Panc1 (cell line): ENCODE measurements at regions not wholly inside any gene's neighbourhood (a gene's known extent, or its start where the extent isn't known, plus 50 kb on each side); places are given as distances from the start of the nearest gene placed in this dataset.

ENCODE experiments used
- ATAC-seq: fragments of 200-7000 bp; cut with Tn5 transposase; 2 replicates; pipeline ENCODE4 v1.9.1; 2020; ENCODE audit warnings: mild to moderate bottlenecking, moderate library complexity
- BruUV-seq: library from RNA; stranded (reverse); fragments of 400-500 nt; replicated peaks from 2 replicates; lab custom pipeline; 2021; lab: Mats Ljungman, UMichigan
- CTCF ChIA-PET: fragments of 300-600 bp; sonication (Branson Sonifier 250); formaldehyde crosslinking; loops from one replicate; lab custom pipeline; 2022; ENCODE audit warnings: antibody characterized with exemption; lab: Charles Lee
- POLR2A ChIA-PET: fragments of 300-600 bp; sonication (Branson Sonifier 250); formaldehyde crosslinking; loops from one replicate; lab custom pipeline; 2022; ENCODE audit warnings: antibody characterized with exemption; lab: Charles Lee
- DNase-seq: peaks from one replicate; pipeline ENCODE4 v3.0.0-alpha.2; 2010; ENCODE audit warnings: low read depth, low spot score
- H3K27ac ChIP-seq: 2 replicates; pipeline ENCODE4 v1.5.1; 2011; ENCODE audit warnings: mild to moderate bottlenecking, low read length, inconsistent platforms
- H3K27me3 ChIP-seq: fragments of 200-500 bp; sonication (Bioruptor generic); 2 replicates; pipeline ENCODE4 v1.6.0; 2014; ENCODE audit warnings: low read length, inconsistent platforms; ENCODE audit not compliant: control insufficient read depth, insufficient read depth
- H3K36me3 ChIP-seq: fragments of 200-500 bp; sonication (Bioruptor generic); 2 replicates; pipeline ENCODE4 v1.5.1; 2014; ENCODE audit warnings: inconsistent platforms, mild to moderate bottlenecking, low read length, moderate library complexity; ENCODE audit not compliant: control insufficient read depth, insufficient read depth
- H3K4me1 ChIP-seq: 2 replicates; pipeline ENCODE4 v1.5.1; 2011; ENCODE audit warnings: inconsistent platforms, mild to moderate bottlenecking, low read length, moderate library complexity; ENCODE audit not compliant: control insufficient read depth, insufficient read depth
- H3K4me3 ChIP-seq, 2 experiments: 2 replicates each; pipeline ENCODE4 v1.5.1; 2011 to 2012; ENCODE audit warnings: low read depth in 2 of 2, low read length in 2 of 2, mild to moderate bottlenecking in 2 of 2, inconsistent platforms in 1 of 2, moderate library complexity in 1 of 2
- H3K9me3 ChIP-seq: fragments of 200-500 bp; sonication (Bioruptor generic); 2 replicates; pipeline ENCODE4 v1.5.1; 2014; ENCODE audit warnings: low read depth, mild to moderate bottlenecking, inconsistent platforms, low read length, moderate library complexity; ENCODE audit not compliant: control insufficient read depth, insufficient read depth
- CTCF ChIP-seq: fragments of 450-650 bp; IDR thresholded peaks from 2 replicates; pipeline ENCODE4 v1.5.1; 2017; ENCODE audit warnings: mild to moderate bottlenecking
- POLR2AphosphoS5 ChIP-seq: IDR thresholded peaks from 2 replicates; pipeline ENCODE4 v1.6.1; 2012; ENCODE audit warnings: mild to moderate bottlenecking, low read depth, low read length, moderate library complexity
- REST ChIP-seq, 2 experiments: IDR thresholded peaks; 2 replicates each; pipeline ENCODE4 v1.6.1; 2011 to 2012; ENCODE audit warnings: low read depth in 2 of 2, control low read depth in 1 of 2, low read length in 1 of 2, mild to moderate bottlenecking in 1 of 2, moderate library complexity in 1 of 2; ENCODE audit not compliant: insufficient read depth in 1 of 2
- SIN3A ChIP-seq: IDR thresholded peaks from 2 replicates; pipeline ENCODE4 v1.6.1; 2012; ENCODE audit warnings: low read depth, mild to moderate bottlenecking, low read length, moderate library complexity, borderline replicate concordance; ENCODE audit not compliant: insufficient read depth
- TCF7L2 ChIP-seq: IDR thresholded peaks from 2 replicates; pipeline ENCODE4 v1.6.1; 2011; ENCODE audit warnings: mild to moderate bottlenecking, low read depth, low read length, inconsistent platforms
- in situ Hi-C: cut with HindIII; loops from 2 replicates; pipeline ENCODE4 v1.10.0; 2016; ENCODE audit warnings: low sequenced_read_pairs, low pct_unique_long_range_greater_than_20kb
- intact Hi-C: fragments of 100-400 bp; cut with micrococcal nuclease; formaldehyde crosslinking; loops from one replicate; pipeline ENCODE4 v1.10.0; 2022; ENCODE audit not compliant: unreplicated experiment

GRCh38 chr7:20064181-20064970, 152.8 kb downstream of the MACC1 start:
- ChIA-PET POLR2A (no interaction called here), CTCF (no interaction called here)
- TF ChIP-seq TCF7L2 (no peak), REST (IDR thresholded peaks at IDR 0.05; ENCODE audit: insufficient read depth in 1 of 2, low read depth in 2 of 2, low read length in 1 of 2) (no peak), SIN3A (no peak), POLR2AphosphoS5 (no peak), CTCF (no peak)
- H3K4me3 ChIP-seq: no peak overlapping the region
- no TSS peak for BruUV-seq
- in situ Hi-C loops (no loop called here), intact Hi-C loops (no loop called here)
- no peak overlapping the region for H3K27ac ChIP-seq
- ATAC-seq (no peak), DNase-seq (no peak)
- H3K9me3 ChIP-seq: 0 out of 2 replicates have a peak, but pooled peaks cover 9% of the 10 kb centered on the region
- no peaks in the 10 kb centered on the region for H3K36me3 ChIP-seq
- no peaks in the 10 kb centered on the region for H3K27me3 ChIP-seq
- H3K4me1 ChIP-seq: no peaks in the 10 kb centered on the region

GRCh38 chr7:20063644-20064043, 153.5 kb downstream of the MACC1 start:
- CTCF ChIA-PET: no interaction called here

More at GRCh38 chr7:20063644-20064043, 153.5 kb downstream of the MACC1 start:
- H3K4me3 ChIP-seq: no peak overlapping the region
- H3K27me3 ChIP-seq: no peaks in the 10 kb centered on the region
- ATAC-seq (no peak), DNase-seq (no peak)
- intact Hi-C loops (no loop called here), in situ Hi-C loops (no loop called here)
- no peaks in the 10 kb centered on the region for H3K4me1 ChIP-seq
- no TSS peak for BruUV-seq
- POLR2A ChIA-PET: no interaction called here
- H3K9me3 ChIP-seq: 0 out of 2 replicates have a peak, but pooled peaks cover 9% of the 10 kb centered on the region
- H3K27ac ChIP-seq: no peak overlapping the region
- TF ChIP-seq REST (IDR thresholded peaks at IDR 0.05; ENCODE audit: insufficient read depth in 1 of 2, low read depth in 2 of 2, low read length in 1 of 2) (no peak), POLR2AphosphoS5 (no peak), CTCF (no peak), SIN3A (no peak), TCF7L2 (no peak)
- no peaks in the 10 kb centered on the region for H3K36me3 ChIP-seq
